ENCODE measurements at regions not wholly inside any gene's neighbourhood (a gene's known extent, or its start where the extent isn't known, plus 50 kb on each side); places are given as distances from the start of the nearest gene placed in this dataset.

DNA sequence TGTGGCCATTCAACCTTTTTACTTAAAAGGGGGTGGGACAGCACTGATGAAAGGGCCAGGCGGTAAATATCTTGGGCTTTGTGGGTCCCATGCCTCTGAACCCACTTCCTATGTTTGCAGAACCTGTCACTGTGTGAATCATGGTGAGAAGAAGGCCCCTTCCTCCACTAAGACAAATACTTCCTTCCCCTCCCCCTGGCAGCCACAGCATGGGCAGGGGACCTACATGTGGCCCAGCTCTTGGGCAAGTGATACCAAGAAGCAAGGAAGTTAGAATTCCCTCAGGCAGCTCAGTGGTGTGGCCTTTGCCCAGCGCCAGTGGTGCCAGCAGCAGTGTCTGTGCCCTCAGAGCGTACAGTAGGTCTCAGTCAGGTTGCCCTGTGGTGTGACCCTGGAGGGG lies 168.6 kb downstream of the TRIM33 start:
- no peak for TF ChIP-seq ZBTB48 (tag by site-specific recombination; IDR thresholded peaks at IDR 0.05)
- H3K9me3 ChIP-seq (ENCODE audit: control insufficient read depth, insufficient read depth, low read depth, low read length): no peaks in the 10 kb centered on the region
- H3K27ac ChIP-seq (ENCODE audit: extremely low read depth, low read depth, low read length): no peak overlapping the region
- H3K4me1 ChIP-seq (ENCODE audit: control insufficient read depth, insufficient read depth, low read length): no peaks in the 10 kb centered on the region
- H3K4me3 ChIP-seq (ENCODE audit: low read depth, low read length): no peak overlapping the region
- POLR2A ChIA-PET: no interaction called here
- CTCF ChIA-PET: no interaction called here
- no peaks in the 10 kb centered on the region for H3K36me3 ChIP-seq (ENCODE audit: control insufficient read depth in 2 of 2, insufficient read depth in 1 of 2, low read length in 2 of 2)

DNA sequence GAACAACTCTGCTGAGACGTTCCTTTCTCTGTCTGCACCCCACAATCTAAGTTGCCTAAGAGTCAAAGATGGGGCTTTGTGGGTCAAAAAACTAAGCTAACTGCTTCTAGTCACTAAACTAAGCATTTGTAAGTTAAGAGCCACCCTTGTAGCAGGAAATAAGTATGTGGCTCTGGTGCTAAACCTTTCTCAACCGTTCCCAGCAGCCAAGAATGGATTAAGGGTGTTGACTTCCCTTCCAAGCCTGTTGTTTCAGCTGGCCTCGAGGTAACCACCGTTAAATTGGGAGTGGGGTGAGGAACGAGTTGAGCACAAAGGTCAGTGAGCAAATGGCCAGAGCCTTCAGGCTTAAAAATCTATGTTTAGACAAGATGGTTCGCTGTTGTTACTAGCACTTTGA lies 169.1 kb downstream of the TRIM33 start:
- ChIA-PET CTCF (no interaction called here), POLR2A (no interaction called here)

DNA sequence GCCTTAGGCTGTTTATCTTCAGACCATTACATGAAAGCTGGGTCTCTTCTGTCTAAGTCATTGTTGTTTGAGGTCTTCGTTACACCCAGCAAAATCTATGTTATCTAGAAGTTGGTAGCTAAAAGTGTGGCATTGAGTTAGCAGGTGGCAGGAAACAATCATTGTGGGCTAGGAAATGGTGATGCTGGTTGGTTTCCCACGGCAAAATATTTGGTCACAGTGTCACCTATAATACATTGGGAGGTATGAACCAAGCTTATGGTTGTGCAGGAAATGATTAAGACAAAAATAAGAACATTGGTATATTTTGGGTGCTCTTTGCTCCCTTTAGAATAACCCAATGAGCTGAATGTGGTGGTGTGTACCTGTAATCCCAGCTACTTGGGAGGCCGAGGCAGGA lies 169.7 kb downstream of the TRIM33 start:
- POLR2A ChIA-PET: no interaction called here
- no peaks in the 10 kb centered on the region for H3K36me3 ChIP-seq (ENCODE audit: control insufficient read depth in 2 of 2, insufficient read depth in 1 of 2, low read length in 2 of 2)
- H3K27ac ChIP-seq (ENCODE audit: extremely low read depth, low read depth, low read length): no peak overlapping the region
- no peaks in the 10 kb centered on the region for H3K4me1 ChIP-seq (ENCODE audit: control insufficient read depth, insufficient read depth, low read length)
- no peaks in the 10 kb centered on the region for H3K9me3 ChIP-seq (ENCODE audit: control insufficient read depth, insufficient read depth, low read depth, low read length)
- no peak for TF ChIP-seq ZNF785 (tag by site-specific recombination; IDR thresholded peaks at IDR 0.05)
- TF ChIP-seq ZNF777 (tag by site-specific recombination; IDR thresholded peaks at IDR 0.05; ENCODE audit: borderline replicate concordance): no peak
- TF ChIP-seq ZFP3 (tag by site-specific recombination; IDR thresholded peaks at IDR 0.05; ENCODE audit: low read depth): no peak
- TF ChIP-seq, protein P1, sequence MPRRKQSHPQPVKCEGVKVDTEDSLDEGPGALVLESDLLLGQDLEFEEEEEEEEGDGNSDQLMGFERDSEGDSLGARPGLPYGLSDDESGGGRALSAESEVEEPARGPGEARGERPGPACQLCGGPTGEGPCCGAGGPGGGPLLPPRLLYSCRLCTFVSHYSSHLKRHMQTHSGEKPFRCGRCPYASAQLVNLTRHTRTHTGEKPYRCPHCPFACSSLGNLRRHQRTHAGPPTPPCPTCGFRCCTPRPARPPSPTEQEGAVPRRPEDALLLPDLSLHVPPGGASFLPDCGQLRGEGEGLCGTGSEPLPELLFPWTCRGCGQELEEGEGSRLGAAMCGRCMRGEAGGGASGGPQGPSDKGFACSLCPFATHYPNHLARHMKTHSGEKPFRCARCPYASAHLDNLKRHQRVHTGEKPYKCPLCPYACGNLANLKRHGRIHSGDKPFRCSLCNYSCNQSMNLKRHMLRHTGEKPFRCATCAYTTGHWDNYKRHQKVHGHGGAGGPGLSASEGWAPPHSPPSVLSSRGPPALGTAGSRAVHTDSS (tag by site-specific recombination; IDR thresholded peaks at IDR 0.05): no peak
- TF ChIP-seq ZNF501 (tag by site-specific recombination; IDR thresholded peaks at IDR 0.05): no peak
- no peak for TF ChIP-seq ZNF555 (tag by site-specific recombination; conservative IDR thresholded peaks at IDR 0.05)
- no peak for TF ChIP-seq GLIS2 (tag by site-specific recombination; IDR thresholded peaks at IDR 0.05)
- no peak for TF ChIP-seq ZSCAN30 (tag by site-specific recombination; IDR thresholded peaks at IDR 0.05)
- TF ChIP-seq SCRT2 (tag by site-specific recombination; IDR thresholded peaks at IDR 0.05): no peak
- TF ChIP-seq KLF7 (tag by site-specific recombination; IDR thresholded peaks at IDR 0.05; ENCODE audit: borderline replicate concordance): no peak
- no peak for TF ChIP-seq SCRT1 (tag by site-specific recombination; IDR thresholded peaks at IDR 0.05; ENCODE audit: borderline replicate concordance)
- TF ChIP-seq ZNF148 (tag by site-specific recombination; IDR thresholded peaks at IDR 0.05; ENCODE audit: borderline replicate concordance): no peak
- no peak for TF ChIP-seq KLF17 (tag by site-specific recombination; IDR thresholded peaks at IDR 0.05)
- TF ChIP-seq INSM2 (tag by site-specific recombination; IDR thresholded peaks at IDR 0.05): no peak
- TF ChIP-seq ZBTB11 (tag by site-specific recombination; conservative IDR thresholded peaks at IDR 0.05; ENCODE audit: low read depth): no peak
- no peak overlapping the region for H3K4me3 ChIP-seq (ENCODE audit: low read depth, low read length)
- CTCF ChIA-PET: no interaction called here

More for the DNA sequence above, 169.1 kb downstream of the TRIM33 start:
- H3K4me3 ChIP-seq (ENCODE audit: low read depth, low read length): no peak overlapping the region
- H3K9me3 ChIP-seq (ENCODE audit: control insufficient read depth, insufficient read depth, low read depth, low read length): no peaks in the 10 kb centered on the region
- no peaks in the 10 kb centered on the region for H3K4me1 ChIP-seq (ENCODE audit: control insufficient read depth, insufficient read depth, low read length)
- H3K27ac ChIP-seq (ENCODE audit: extremely low read depth, low read depth, low read length): no peak overlapping the region
- H3K36me3 ChIP-seq (ENCODE audit: control insufficient read depth in 2 of 2, insufficient read depth in 1 of 2, low read length in 2 of 2): no peaks in the 10 kb centered on the region
- TF ChIP-seq SP3 (tag by site-specific recombination; IDR thresholded peaks at IDR 0.05) (no peak), ZNF670 (tag by site-specific recombination; IDR thresholded peaks at IDR 0.05; ENCODE audit: low read depth) (no peak), SCRT1 (tag by site-specific recombination; IDR thresholded peaks at IDR 0.05; ENCODE audit: borderline replicate concordance) (no peak), ZNF404 (tag by site-specific recombination; IDR thresholded peaks at IDR 0.05) (no peak), ZNF664 (tag by site-specific recombination; IDR thresholded peaks at IDR 0.05) (no peak), FEZF1 (tag by site-specific recombination; IDR thresholded peaks at IDR 0.05) (no peak), ZNF596 (tag by site-specific recombination; IDR thresholded peaks at IDR 0.05) (no peak), ZNF626 (tag by site-specific recombination; IDR thresholded peaks at IDR 0.05) (no peak), ZSCAN23 (tag by site-specific recombination; IDR thresholded peaks at IDR 0.05) (no peak), SP7 (tag by site-specific recombination; IDR thresholded peaks at IDR 0.05) (no peak)

Data from HEK293 (cell line).